IMR-90 (cell line): ENCODE measurements at regions not wholly inside any gene's neighbourhood (a gene's known extent, or its start where the extent isn't known, plus 50 kb on each side); places are given as distances from the start of the nearest gene placed in this dataset.

ENCODE experiments used
- BHLHE40 ChIP-seq: fragments of 150-350 bp; IDR thresholded peaks from 2 replicates; pipeline ENCODE4 v1.6.1; 2016; ENCODE audit warnings: mild to moderate bottlenecking, low read depth, low read length
- CEBPB ChIP-seq: IDR thresholded peaks from 2 replicates; pipeline ENCODE4 v1.6.1; 2012; ENCODE audit warnings: low read depth, low read length, improper control_type of control experiment
- CHD1 ChIP-seq: IDR thresholded peaks from 2 replicates; pipeline ENCODE4 v1.6.1; 2012; ENCODE audit warnings: low read depth, low read length, improper control_type of control experiment
- CTCF ChIP-seq: conservative IDR thresholded peaks from 2 replicates; pipeline ENCODE4 v1.5.1; 2012; ENCODE audit warnings: mild to moderate bottlenecking, low read depth, low read length, improper control_type of control experiment
- POLR2A ChIP-seq: IDR thresholded peaks from 2 replicates; pipeline ENCODE4 v1.6.1; 2012; ENCODE audit warnings: mild to moderate bottlenecking, low read depth, low read length
- RAD21 ChIP-seq: IDR thresholded peaks from 2 replicates; pipeline ENCODE4 v1.6.1; 2012; ENCODE audit warnings: low read length, improper control_type of control experiment
- RFX5 ChIP-seq: IDR thresholded peaks from 2 replicates; pipeline ENCODE4 v1.8.0; 2012; ENCODE audit warnings: low read depth, mild to moderate bottlenecking, low read length, moderate library complexity

- TF ChIP-seq CTCF (no peak), POLR2A (no peak), CEBPB (no peak), RFX5 (no peak), CHD1 (no peak), RAD21 (no peak), BHLHE40 (no peak)
These were observed 738.7 kb upstream of the ANO3 start for GRCh38 chr11:25593221-25593620.
